ENCODE measurements at regions not wholly inside any gene's neighbourhood (a gene's known extent, or its start where the extent isn't known, plus 50 kb on each side); places are given as distances from the start of the nearest gene placed in this dataset.
"Not testable (repeated sequence)": the region's sequence is repeated elsewhere in the genome, so short reads cannot be mapped to it uniquely, and the experiment has no call there.

GRCh38 chr6:130494729-130495128 is 128.9 kb downstream of the TMEM200A start:
- no peak for TF ChIP-seq CTCF (IDR thresholded peaks at IDR 0.05)
- H3K9me3 ChIP-seq = no peaks in the 10 kb centered on the region
- ATAC-seq (no peak), DNase-seq (no peak)
- H3K4me3 ChIP-seq = no peak overlapping the region
- no peaks in the 10 kb centered on the region for H3K36me3 ChIP-seq (ENCODE audit: low read depth)
- intact Hi-C loops (cut with DNase I, micrococcal nuclease) = no loop called here
- no peaks in the 10 kb centered on the region for H3K4me1 ChIP-seq (ENCODE audit: low read depth)

- intact Hi-C loops (cut with DNase I, micrococcal nuclease) = no loop called here
- no peak for TF ChIP-seq CTCF (IDR thresholded peaks at IDR 0.05)
- no peak overlapping the region for H3K4me3 ChIP-seq
- DNase-seq = no peak
- H3K4me1 ChIP-seq (ENCODE audit: low read depth) = no peaks in the 10 kb centered on the region
- no peak for ATAC-seq
- no peaks in the 10 kb centered on the region for H3K9me3 ChIP-seq
- H3K36me3 ChIP-seq (ENCODE audit: low read depth) = no peaks in the 10 kb centered on the region
These were observed 134.9 kb downstream of the TMEM200A start for GRCh38 chr6:130500693-130501092.

GRCh38 chr6:130503146-130503545 is 137.3 kb downstream of the TMEM200A start:
- intact Hi-C loops (cut with DNase I, micrococcal nuclease) = no loop called here
- ATAC-seq = no peak

GRCh38 chr6:130505808-130506598 is 140.2 kb downstream of the TMEM200A start:
- intact Hi-C loops (cut with DNase I, micrococcal nuclease) = no loop called here
- H3K9me3 ChIP-seq = no peaks in the 10 kb centered on the region
- no peak overlapping the region for H3K4me3 ChIP-seq
- H3K36me3 ChIP-seq (ENCODE audit: low read depth) = no peaks in the 10 kb centered on the region
- ATAC-seq (no peak), DNase-seq (no peak)
- no peak for TF ChIP-seq CTCF (IDR thresholded peaks at IDR 0.05)
- no peaks in the 10 kb centered on the region for H3K4me1 ChIP-seq (ENCODE audit: low read depth)

More at GRCh38 chr6:130503146-130503545, 137.3 kb downstream of the TMEM200A start:
- no peak for DNase-seq
- TF ChIP-seq CTCF (IDR thresholded peaks at IDR 0.05) = no peak
- H3K4me1 ChIP-seq (ENCODE audit: low read depth) = no peaks in the 10 kb centered on the region
- H3K36me3 ChIP-seq (ENCODE audit: low read depth) = no peaks in the 10 kb centered on the region
- no peaks in the 10 kb centered on the region for H3K9me3 ChIP-seq
- no peak overlapping the region for H3K4me3 ChIP-seq

GRCh38 chr6:130507005-130507665 is 141.3 kb downstream of the TMEM200A start:
- DNase-seq; intact Hi-C loops (cut with DNase I, micrococcal nuclease); H3K36me3 ChIP-seq (ENCODE audit: low read depth); H3K4me3 ChIP-seq; H3K4me1 ChIP-seq (ENCODE audit: low read depth); ATAC-seq; H3K9me3 ChIP-seq: not testable (repeated sequence)

- DNase-seq = no peak
- TF ChIP-seq CTCF (IDR thresholded peaks at IDR 0.05) = no peak
- ATAC-seq = no peak
- no peaks in the 10 kb centered on the region for H3K36me3 ChIP-seq (ENCODE audit: low read depth)
- no peaks in the 10 kb centered on the region for H3K4me1 ChIP-seq (ENCODE audit: low read depth)
- no peaks in the 10 kb centered on the region for H3K9me3 ChIP-seq
- intact Hi-C loops (cut with DNase I, micrococcal nuclease) = no loop called here
- H3K4me3 ChIP-seq = no peak overlapping the region
These were observed 141.8 kb downstream of the TMEM200A start for GRCh38 chr6:130507666-130508028.

Data from mucosa of descending colon (tissue), 3 donors.